ENCODE measurements at regions not wholly inside any gene's neighbourhood (a gene's known extent, or its start where the extent isn't known, plus 50 kb on each side); places are given as distances from the start of the nearest gene placed in this dataset.

GRCh38 chr12:69062621-69063237 lies 129.8 kb upstream of the CPM start:
- peak in 2 of 4 donors; percentile 8 for ATAC-seq
- TF ChIP-seq CTCF (IDR thresholded peaks at IDR 0.05) = no peak
- no peak for FAIRE-seq
- H3K9me3 ChIP-seq = no peaks in the 10 kb centered on the region
- H3K27ac ChIP-seq = peak overlapping the region in 2 of 4 donors; percentile 18 to 44
- H3K36me3 ChIP-seq = no peaks in the 10 kb centered on the region
- no peak for DNase-seq
- intact Hi-C loops (cut with DNase I) = loop anchor here in 1 of 3 donors (10.0 kb wide), 1 partner anchor 198 kb away; no protein-coding TSS in a partner anchor
- no peak overlapping the region for H3K4me3 ChIP-seq
- H3K27me3 ChIP-seq = no peaks in the 10 kb centered on the region
- 90 to 94% methylated on average over 3 of the region's 3 CpGs for WGBS, 2 donors
- H3K4me1 ChIP-seq = peaks cover under 1 to 19% (median 19%) of the 10 kb centered on the region in 3 donors

GRCh38 chr12:69064734-69065443 lies 131.9 kb upstream of the CPM start:
- no peak for DNase-seq
- H3K9me3 ChIP-seq = no peaks in the 10 kb centered on the region
- H3K4me3 ChIP-seq = no peak overlapping the region
- peaks cover 7 to 32% (median 19%) of the 10 kb centered on the region in 3 donors for H3K4me1 ChIP-seq
- no peaks in the 10 kb centered on the region for H3K36me3 ChIP-seq
- WGBS, 2 donors = 68 to 82% methylated on average over 4 of the region's 4 CpGs
- H3K27me3 ChIP-seq = no peaks in the 10 kb centered on the region
- ATAC-seq = peak in 1 of 4 donors; percentile 30
- peak overlapping the region in 2 of 4 donors; percentile 8 to 42 for H3K27ac ChIP-seq
- intact Hi-C loops (cut with DNase I) = loop anchor here in 1 of 3 donors (10.0 kb wide), 1 partner anchor 200 kb away; no protein-coding TSS in a partner anchor
- TF ChIP-seq CTCF (IDR thresholded peaks at IDR 0.05) = no peak
- no peak for FAIRE-seq

- H3K27me3 ChIP-seq = no peaks in the 10 kb centered on the region
- H3K27ac ChIP-seq = peak overlapping the region in 1 of 4 donors; percentile 8
- ATAC-seq = no peak
- FAIRE-seq = no peak
- intact Hi-C loops (cut with DNase I) = loop anchor here in 1 of 3 donors (10.0 kb wide), 1 partner anchor 201 kb away; no protein-coding TSS in a partner anchor
- DNase-seq = no peak
- H3K36me3 ChIP-seq = no peaks in the 10 kb centered on the region
- no peaks in the 10 kb centered on the region for H3K9me3 ChIP-seq
- no peak for TF ChIP-seq CTCF (IDR thresholded peaks at IDR 0.05)
- peaks cover 7 to 36% (median 19%) of the 10 kb centered on the region in 3 donors for H3K4me1 ChIP-seq
- no peak overlapping the region for H3K4me3 ChIP-seq
- WGBS, 2 donors = 87 to 88% methylated on average over 5 of the region's 5 CpGs
Observed at GRCh38 chr12:69065775-69066174, 132.8 kb upstream of the CPM start.

- DNase-seq = no peak
- Histone ChIP-seq H3K27me3 (no peaks in the 10 kb centered on the region), H3K4me1 (peaks cover 7 to 39% (median 19%) of the 10 kb centered on the region in 3 donors), H3K9me3 (no peaks in the 10 kb centered on the region), H3K4me3 (no peak overlapping the region), H3K27ac (no peak overlapping the region), H3K36me3 (no peaks in the 10 kb centered on the region)
- no peak for ATAC-seq
- WGBS, 2 donors = 93 to 94% methylated on average over 6 of the region's 6 CpGs
- intact Hi-C loops (cut with DNase I) = loop anchor here in 1 of 3 donors (10.0 kb wide), 1 partner anchor 202 kb away; no protein-coding TSS in a partner anchor
- FAIRE-seq = no peak
- no peak for TF ChIP-seq CTCF (IDR thresholded peaks at IDR 0.05)
Observed at GRCh38 chr12:69066492-69067373, 133.8 kb upstream of the CPM start.

Data from pancreas (tissue), 10 donors.